ENCODE measurements at regions not wholly inside any gene's neighbourhood (a gene's known extent, or its start where the extent isn't known, plus 50 kb on each side); places are given as distances from the start of the nearest gene placed in this dataset.

DNA sequence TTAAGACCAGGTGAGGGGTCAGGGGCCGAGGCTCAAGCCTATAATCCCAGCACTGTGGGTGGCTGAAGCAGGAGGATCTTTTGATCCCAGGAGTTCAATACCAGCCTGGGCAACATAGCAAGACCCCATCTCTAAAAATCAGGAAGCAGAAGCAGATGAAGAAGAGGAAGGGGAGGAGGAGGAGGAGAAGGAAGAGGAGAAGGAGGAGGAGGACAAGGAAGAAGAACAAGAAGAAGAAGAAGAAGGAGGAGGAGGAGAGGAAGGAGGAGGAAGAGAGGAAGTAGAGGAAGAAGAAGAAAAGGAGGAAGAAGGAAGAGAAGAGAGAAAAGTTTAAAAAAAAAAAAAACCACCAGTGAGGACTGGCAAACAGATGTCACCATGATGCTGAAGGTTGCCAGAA lies 92.0 kb upstream of the TMEM26 start:
- TF ChIP-seq RXRA (IDR thresholded peaks at IDR 0.05) = no peak
- TF ChIP-seq, protein P1, sequence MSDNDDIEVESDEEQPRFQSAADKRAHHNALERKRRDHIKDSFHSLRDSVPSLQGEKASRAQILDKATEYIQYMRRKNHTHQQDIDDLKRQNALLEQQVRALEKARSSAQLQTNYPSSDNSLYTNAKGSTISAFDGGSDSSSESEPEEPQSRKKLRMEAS (IDR thresholded peaks at IDR 0.05) = no peak
- TF ChIP-seq, protein P2, sequence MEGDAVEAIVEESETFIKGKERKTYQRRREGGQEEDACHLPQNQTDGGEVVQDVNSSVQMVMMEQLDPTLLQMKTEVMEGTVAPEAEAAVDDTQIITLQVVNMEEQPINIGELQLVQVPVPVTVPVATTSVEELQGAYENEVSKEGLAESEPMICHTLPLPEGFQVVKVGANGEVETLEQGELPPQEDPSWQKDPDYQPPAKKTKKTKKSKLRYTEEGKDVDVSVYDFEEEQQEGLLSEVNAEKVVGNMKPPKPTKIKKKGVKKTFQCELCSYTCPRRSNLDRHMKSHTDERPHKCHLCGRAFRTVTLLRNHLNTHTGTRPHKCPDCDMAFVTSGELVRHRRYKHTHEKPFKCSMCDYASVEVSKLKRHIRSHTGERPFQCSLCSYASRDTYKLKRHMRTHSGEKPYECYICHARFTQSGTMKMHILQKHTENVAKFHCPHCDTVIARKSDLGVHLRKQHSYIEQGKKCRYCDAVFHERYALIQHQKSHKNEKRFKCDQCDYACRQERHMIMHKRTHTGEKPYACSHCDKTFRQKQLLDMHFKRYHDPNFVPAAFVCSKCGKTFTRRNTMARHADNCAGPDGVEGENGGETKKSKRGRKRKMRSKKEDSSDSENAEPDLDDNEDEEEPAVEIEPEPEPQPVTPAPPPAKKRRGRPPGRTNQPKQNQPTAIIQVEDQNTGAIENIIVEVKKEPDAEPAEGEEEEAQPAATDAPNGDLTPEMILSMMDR (IDR thresholded peaks at IDR 0.05; ENCODE audit: low read depth, low read length, missing input control) = no peak
- TF ChIP-seq YY1 (IDR thresholded peaks at IDR 0.05) = no peak
- TF ChIP-seq EGR1 (IDR thresholded peaks at IDR 0.05; ENCODE audit: low read depth in 2 of 2) = no peak
- TF ChIP-seq RAD21 (IDR thresholded peaks at IDR 0.05) = no peak
- TF ChIP-seq GABPA (IDR thresholded peaks at IDR 0.05 in 1 of 2, conservative IDR thresholded peaks at IDR 0.05 in 1 of 2) = no peak
